Cardiac septum (tissue), 1 donor: ENCODE measurements at regions not wholly inside any gene's neighbourhood (a gene's known extent, or its start where the extent isn't known, plus 50 kb on each side); places are given as distances from the start of the nearest gene placed in this dataset.
A peak's percentile ranks its signal among the peaks of the same experiment; 100 is the strongest.
"Not testable (repeated sequence)": the region's sequence is repeated elsewhere in the genome, so short reads cannot be mapped to it uniquely, and the experiment has no call there.

Experiments
- DNase-seq: peaks from one replicate; pipeline ENCODE4 v3.0.0-alpha.2; 2020; ENCODE audit warnings: low spot score
- intact Hi-C: fragments of 100-400 bp; cut with DNase I; formaldehyde crosslinking; loops from one replicate; pipeline ENCODE4 v1.14.0; 2022
- donor health status: DM: no; HTN: no; CAD: no.

- DNase-seq, result no peak
- intact Hi-C loops, result no loop called here
Measured at GRCh38 chrX:151042842-151043241, 59.7 kb downstream of the HMGB3 start.

- intact Hi-C loops, DNase-seq: not testable (repeated sequence)
Measured at GRCh38 chrX:151066373-151066772, 83.2 kb downstream of the HMGB3 start.

- intact Hi-C loops, result no loop called here
- no peak for DNase-seq
Measured at GRCh38 chrX:151073767-151074166, 90.6 kb downstream of the HMGB3 start.

GRCh38 chrX:151081016-151081415 lies 95.4 kb upstream of the GPR50 start:
- DNase-seq, result no peak
- intact Hi-C loops, result no loop called here

DNA sequence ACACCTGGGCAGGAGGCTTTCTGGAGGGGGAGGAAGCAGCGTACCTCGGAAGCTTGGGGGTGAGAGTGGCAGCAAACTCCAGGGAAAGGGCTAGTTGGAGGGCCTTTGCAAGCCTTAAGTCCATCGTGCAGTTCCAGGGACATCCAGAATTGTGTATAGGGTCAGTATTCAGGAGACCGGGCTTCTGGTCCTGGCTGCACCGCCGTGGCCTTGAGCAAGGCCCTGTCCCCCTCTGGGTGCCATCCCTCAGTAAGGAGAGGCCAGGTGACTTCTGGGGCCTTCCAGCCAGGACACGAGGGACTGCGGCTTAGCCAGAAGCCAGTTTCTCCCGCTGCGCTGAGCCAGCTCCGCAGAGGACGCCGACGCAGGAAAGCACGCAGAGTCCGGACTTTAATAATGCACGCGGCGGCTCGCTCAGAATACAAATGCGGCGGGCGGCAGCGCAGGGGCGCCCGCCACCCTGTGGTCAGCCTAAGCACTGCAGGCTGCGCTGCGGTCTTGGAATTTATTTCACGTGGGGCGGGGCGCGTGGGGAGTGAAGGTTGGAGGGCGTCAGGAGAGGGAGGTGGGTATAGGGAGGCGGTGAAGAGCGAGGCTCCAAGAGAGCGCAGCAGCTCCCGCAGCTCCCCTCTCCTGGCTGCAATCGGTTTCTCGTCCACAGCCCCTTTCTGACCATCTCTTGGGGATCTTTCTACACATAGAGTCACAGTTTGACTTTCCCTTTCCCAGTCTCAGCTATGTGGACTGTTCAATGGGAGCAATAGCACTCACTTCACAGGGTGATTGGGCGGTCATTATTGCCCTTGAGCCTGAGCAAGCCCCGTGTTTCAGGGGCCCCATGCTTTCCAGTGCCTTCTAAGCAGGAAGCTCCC lies 94.1 kb upstream of the GPR50 start:
- DNase-seq, result peak; percentile 79
- intact Hi-C loops, result loop anchor here (1.0 kb wide), 1 partner anchor 310 kb away; no protein-coding TSS in a partner anchor

- DNase-seq, result no peak
- intact Hi-C loops, result no loop called here
Measured at GRCh38 chrX:151084454-151084853, 91.9 kb upstream of the GPR50 start.

DNA sequence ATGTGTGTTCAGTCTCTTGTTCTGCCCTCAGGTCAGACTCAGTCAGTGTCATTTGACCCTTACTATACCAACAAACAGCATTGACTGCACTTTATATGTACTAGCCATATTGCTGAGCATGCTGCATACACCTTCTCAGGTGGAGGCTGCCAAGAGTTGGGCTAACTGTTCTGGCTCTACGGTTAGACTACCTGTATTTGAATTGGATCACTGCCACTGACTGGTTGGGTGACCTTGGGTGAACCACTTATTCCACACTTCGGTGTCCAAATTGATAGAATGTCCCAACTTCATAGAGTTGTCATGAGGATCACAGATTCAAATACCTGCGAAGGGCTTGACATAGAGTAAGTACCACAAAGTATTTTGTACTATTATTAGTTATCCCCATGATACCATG lies 91.2 kb upstream of the GPR50 start:
- no peak for DNase-seq
- intact Hi-C loops, result no loop called here

GRCh38 chrX:151088221-151088620 lies 88.2 kb upstream of the GPR50 start:
- intact Hi-C loops, result no loop called here

DNA sequence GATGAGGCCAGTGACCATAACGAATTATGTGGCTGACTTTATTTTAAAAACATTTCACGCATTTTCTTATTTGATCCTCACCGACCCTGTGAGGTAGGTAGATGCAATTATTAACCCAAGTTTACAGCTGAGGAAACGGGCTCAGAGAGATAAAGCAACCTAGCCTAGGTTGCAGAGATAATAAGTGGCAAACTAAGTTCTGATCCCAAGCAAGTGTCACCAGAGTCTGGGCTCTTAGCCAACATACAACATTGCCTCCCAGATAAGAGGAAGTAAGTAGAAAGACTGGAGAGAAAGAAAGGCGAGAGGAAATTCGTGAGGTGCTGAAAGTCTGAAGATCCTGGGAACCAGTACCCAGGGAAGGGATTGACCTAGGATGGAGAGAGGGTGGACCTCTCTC lies 77.4 kb upstream of the GPR50 start:
- intact Hi-C loops, result no loop called here
- no peak for DNase-seq

More at GRCh38 chrX:151088221-151088620, 88.2 kb upstream of the GPR50 start:
- no peak for DNase-seq

DNA sequence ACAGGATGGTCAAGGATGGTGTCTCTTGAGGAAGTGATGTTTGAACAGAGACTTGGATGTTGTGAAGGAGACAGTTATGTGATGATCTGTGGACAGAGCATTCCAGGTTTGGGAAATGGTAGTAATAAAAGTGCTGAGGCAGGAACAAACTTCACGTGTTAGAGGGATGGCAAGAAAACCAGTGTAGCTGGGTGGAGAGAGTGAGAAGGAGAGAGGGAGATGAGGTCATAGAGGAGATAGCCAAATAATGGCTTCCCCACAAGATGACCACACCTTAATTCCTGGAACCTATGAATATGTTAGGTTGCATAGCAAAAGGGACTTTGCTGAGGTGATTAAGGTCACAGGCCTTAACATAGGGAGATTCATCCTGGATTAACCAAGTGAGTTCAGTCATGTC lies 75.6 kb upstream of the GPR50 start:
- intact Hi-C loops, result no loop called here
- DNase-seq, result no peak

DNA sequence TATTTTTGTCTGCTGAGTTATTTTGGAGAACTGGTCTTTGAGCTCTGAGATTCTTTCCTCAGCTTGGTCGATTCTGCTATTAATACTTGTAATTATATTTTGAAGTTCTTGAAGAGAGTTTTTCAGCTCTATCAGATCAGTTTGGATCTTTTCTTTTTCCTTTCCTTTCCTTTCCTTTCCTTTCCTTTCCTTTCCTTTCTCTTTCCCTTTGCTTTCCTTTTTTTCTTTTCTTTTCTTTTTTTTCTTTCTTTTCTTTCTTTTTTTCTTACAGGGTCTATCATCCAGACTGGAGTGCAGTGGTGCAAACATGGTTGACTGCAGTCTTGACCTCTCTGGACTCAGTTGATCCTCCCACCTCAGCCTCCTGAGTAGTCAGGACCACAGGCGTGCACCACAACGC lies 63.2 kb upstream of the GPR50 start:
- intact Hi-C loops, DNase-seq: not testable (repeated sequence)
